GM10266 (cell line): ENCODE measurements at regions not wholly inside any gene's neighbourhood (a gene's known extent, or its start where the extent isn't known, plus 50 kb on each side); places are given as distances from the start of the nearest gene placed in this dataset.

Source experiments
- DNase-seq: peaks from one replicate; pipeline ENCODE4 v3.0.0; 2012; ENCODE audit errors: extremely low spot score
- TF ChIP-seq, protein P1 (sequence below): IDR thresholded peaks from 2 replicates; pipeline ENCODE4 v1.5.1; 2012; ENCODE audit warnings: mild to moderate bottlenecking, low read depth; ENCODE audit not compliant: control insufficient read depth, insufficient read depth; ENCODE audit errors: missing control alignments

GRCh38 chr3:34544136-34544535, 745.7 kb downstream of the PDCD6IP start:
- no peak for DNase-seq
- TF ChIP-seq, protein P1, sequence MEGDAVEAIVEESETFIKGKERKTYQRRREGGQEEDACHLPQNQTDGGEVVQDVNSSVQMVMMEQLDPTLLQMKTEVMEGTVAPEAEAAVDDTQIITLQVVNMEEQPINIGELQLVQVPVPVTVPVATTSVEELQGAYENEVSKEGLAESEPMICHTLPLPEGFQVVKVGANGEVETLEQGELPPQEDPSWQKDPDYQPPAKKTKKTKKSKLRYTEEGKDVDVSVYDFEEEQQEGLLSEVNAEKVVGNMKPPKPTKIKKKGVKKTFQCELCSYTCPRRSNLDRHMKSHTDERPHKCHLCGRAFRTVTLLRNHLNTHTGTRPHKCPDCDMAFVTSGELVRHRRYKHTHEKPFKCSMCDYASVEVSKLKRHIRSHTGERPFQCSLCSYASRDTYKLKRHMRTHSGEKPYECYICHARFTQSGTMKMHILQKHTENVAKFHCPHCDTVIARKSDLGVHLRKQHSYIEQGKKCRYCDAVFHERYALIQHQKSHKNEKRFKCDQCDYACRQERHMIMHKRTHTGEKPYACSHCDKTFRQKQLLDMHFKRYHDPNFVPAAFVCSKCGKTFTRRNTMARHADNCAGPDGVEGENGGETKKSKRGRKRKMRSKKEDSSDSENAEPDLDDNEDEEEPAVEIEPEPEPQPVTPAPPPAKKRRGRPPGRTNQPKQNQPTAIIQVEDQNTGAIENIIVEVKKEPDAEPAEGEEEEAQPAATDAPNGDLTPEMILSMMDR, result no peak

DNA sequence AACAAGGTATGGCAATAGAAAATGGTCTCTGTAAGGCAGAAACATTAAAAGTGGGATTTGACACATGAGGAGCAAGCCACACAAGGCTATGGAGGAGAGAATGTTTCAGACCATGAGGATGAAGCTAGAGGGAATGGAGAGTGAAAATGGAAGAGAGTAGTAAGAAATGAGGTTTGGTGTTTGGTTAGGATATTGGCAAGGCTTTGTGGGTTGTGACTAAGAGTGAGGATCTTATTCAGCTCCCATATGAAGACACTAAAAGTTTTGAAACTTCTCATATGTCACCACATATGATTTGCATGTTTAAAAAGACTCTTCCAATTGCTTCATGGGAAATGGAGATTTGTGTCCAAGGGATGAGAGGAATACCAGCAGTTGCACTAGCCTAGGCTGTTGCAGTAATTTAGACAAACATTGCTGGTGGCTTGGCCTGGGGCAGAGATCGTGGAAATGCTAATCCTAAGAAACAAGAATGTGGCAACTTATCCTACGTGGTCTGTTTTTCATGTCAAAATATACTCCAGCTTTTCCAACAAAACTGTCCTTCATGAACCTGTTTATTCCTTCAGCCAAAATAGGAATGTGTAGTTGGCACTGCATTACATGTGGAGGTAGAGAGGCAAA, 749.0 kb downstream of the PDCD6IP start:
- TF ChIP-seq, protein P1, result no peak

GRCh38 chr3:34567266-34567665, 768.8 kb downstream of the PDCD6IP start:
- DNase-seq, result no peak
- TF ChIP-seq, protein P1, result no peak

More for the DNA sequence above, 749.0 kb downstream of the PDCD6IP start:
- DNase-seq, result no peak

- DNase-seq, result no peak
- TF ChIP-seq, protein P1, result no peak
These were observed 770.3 kb downstream of the PDCD6IP start for GRCh38 chr3:34568766-34569165.

- DNase-seq, result no peak
- TF ChIP-seq, protein P1, result no peak
These were observed 771.0 kb downstream of the PDCD6IP start for GRCh38 chr3:34569437-34569836.

DNA sequence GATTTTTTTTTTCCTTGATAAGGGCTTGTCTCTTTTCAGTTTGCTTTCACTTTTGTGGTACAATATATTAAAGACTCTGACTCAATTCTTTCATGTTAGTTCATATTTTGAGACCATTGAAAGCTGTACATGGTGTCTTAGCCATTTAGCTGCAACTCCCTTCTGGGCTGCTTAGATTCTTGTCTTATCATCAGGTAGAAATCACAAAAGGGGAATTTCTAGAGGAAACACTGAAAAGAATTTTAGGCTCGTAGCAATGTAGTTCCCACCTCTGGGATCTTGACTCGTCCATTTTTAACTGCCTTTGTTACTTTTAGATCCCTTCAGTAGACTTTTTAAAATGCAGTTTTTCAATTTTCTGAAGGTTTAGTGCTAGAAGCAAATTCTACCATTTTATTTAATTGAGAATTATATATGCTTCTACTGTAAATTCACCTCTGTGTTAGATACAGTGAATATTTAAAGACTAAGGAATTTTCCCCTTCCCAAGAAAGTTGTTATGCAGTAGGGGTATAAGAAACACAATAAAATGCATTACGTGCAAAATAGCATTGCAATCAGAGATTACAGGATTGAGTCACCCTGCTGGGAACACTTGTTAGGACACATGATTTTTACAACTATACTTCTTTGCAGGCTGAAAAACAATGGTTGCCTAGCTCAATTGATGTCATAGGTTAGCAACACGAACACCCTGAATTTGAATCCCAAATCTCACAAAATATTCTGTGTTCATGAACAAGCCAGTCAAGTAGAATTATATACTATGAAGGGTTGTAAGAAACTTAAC, 772.7 kb downstream of the PDCD6IP start:
- TF ChIP-seq, protein P1, result no peak
- DNase-seq, result no peak

DNA sequence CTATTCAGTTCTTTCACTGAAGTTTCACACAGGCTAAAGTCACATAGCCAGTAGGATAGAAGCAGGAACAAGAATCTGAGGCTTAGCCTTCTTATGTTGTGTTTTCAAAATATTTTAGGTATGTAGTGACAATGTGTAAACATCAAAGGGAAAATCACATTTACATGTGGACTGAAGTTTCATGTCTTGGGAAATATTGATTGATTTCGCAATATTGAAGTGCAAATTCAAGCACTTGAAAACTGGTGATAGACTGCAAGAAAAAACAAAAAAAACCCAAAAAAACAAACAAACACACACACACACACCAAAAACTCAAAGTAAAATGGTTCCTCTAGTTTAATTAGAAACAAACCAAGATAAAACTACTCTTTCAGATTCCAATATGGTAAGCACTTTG, 773.3 kb downstream of the PDCD6IP start:
- DNase-seq, result no peak
- TF ChIP-seq, protein P1, result no peak
